GM12864 (cell line): ENCODE measurements at regions not wholly inside any gene's neighbourhood (a gene's known extent, or its start where the extent isn't known, plus 50 kb on each side); places are given as distances from the start of the nearest gene placed in this dataset.

Experiments
- DNase-seq: peaks from one replicate; pipeline ENCODE4 v3.0.0-alpha.2; 2011; ENCODE audit warnings: low read depth
- H3K4me3 ChIP-seq: 2 replicates; pipeline ENCODE4 v1.5.1; 2011; ENCODE audit warnings: mild to moderate bottlenecking, low read depth, low read length, control low read depth
- CTCF ChIP-seq: IDR thresholded peaks from 2 replicates; pipeline ENCODE4 v1.5.1; 2011; ENCODE audit warnings: low read depth, mild to moderate bottlenecking, moderate library complexity, low read length, control low read depth, inconsistent platforms; ENCODE audit errors: missing control alignments

GRCh38 chr2:67838205-67838604 lies 224.6 kb downstream of the C1D start:
- no peak overlapping the region for H3K4me3 ChIP-seq
- TF ChIP-seq CTCF = no peak
- DNase-seq = no peak

- no peak overlapping the region for H3K4me3 ChIP-seq
- no peak for DNase-seq
- no peak for TF ChIP-seq CTCF
Observed at GRCh38 chr2:67839242-67839641, 223.6 kb downstream of the C1D start.

GRCh38 chr2:67839668-67840067 lies 223.1 kb downstream of the C1D start:
- no peak for DNase-seq
- no peak for TF ChIP-seq CTCF
- no peak overlapping the region for H3K4me3 ChIP-seq

GRCh38 chr2:67840460-67841068 lies 222.2 kb downstream of the C1D start:
- DNase-seq = peak; percentile 2

GRCh38 chr2:67841711-67842110 lies 221.1 kb downstream of the C1D start:
- TF ChIP-seq CTCF = no peak

More at GRCh38 chr2:67840460-67841068, 222.2 kb downstream of the C1D start:
- no peak overlapping the region for H3K4me3 ChIP-seq
- peak; percentile 70 for TF ChIP-seq CTCF

GRCh38 chr2:67842375-67842959 lies 220.3 kb downstream of the C1D start:
- no peak for DNase-seq
- H3K4me3 ChIP-seq = no peak overlapping the region
- TF ChIP-seq CTCF = no peak

More at GRCh38 chr2:67841711-67842110, 221.1 kb downstream of the C1D start:
- H3K4me3 ChIP-seq = no peak overlapping the region
- no peak for DNase-seq

- no peak for DNase-seq
- H3K4me3 ChIP-seq = no peak overlapping the region
- no peak for TF ChIP-seq CTCF
Observed at GRCh38 chr2:67844024-67844540, 218.7 kb downstream of the C1D start.
